Body of pancreas (tissue), 4 donors: ENCODE measurements at regions not wholly inside any gene's neighbourhood (a gene's known extent, or its start where the extent isn't known, plus 50 kb on each side); places are given as distances from the start of the nearest gene placed in this dataset.

Experiments used
- ATAC-seq: fragments of 150-250 bp; one replicate; pipeline ENCODE4 v1.9.1; 2016
- DNase-seq, 4 donors: peaks; one replicate each; pipeline ENCODE4 v3.0.0-alpha.2; 2019
- H3K27ac ChIP-seq, 4 donors: fragments of 200-600 bp; sonication (generic); 1 replicate in 3 of 4; 2 replicates in 1 of 4; pipeline versions ENCODE4 v1.5.1 to v1.6.1; 2016 to 2019; ENCODE audit warnings: mild to moderate bottlenecking in 1 of 4, mixed read lengths in 1 of 4, moderate library complexity in 1 of 4
- H3K27me3 ChIP-seq, 2 donors: fragments of 200-600 bp; sonication (generic); one replicate each; pipeline ENCODE4 v1.6.0; 2016; ENCODE audit warnings: mild to moderate bottlenecking in 1 of 2
- H3K36me3 ChIP-seq, 2 donors: fragments of 200-600 bp; sonication (generic); replicated peaks in 1 of 2; 2 replicates each; pipeline ENCODE4 v1.5.1; 2016; ENCODE audit warnings: low read depth in 2 of 2; ENCODE audit not compliant: insufficient read depth in 1 of 2
- H3K4me1 ChIP-seq: fragments of 200-600 bp; sonication (generic); one replicate; pipeline ENCODE4 v1.6.0; 2016
- H3K4me3 ChIP-seq, 2 donors: fragments of 200-600 bp; sonication (generic); 1 replicate in 1 of 2; 2 replicates in 1 of 2; pipeline ENCODE4 v1.5.1; 2016 to 2019
- H3K9me3 ChIP-seq, 3 donors: fragments of 200-600 bp; sonication (generic); 1 replicate in 2 of 3; 2 replicates in 1 of 3; pipeline ENCODE4 v1.5.1; 2016
- POLR2A ChIP-seq, 3 donors: fragments of 450-650 bp; IDR thresholded peaks; one replicate each; pipeline ENCODE4 v1.6.1; 2016; ENCODE audit warnings: antibody characterized with exemption in 3 of 3, mild to moderate bottlenecking in 2 of 3
- WGBS, 2 donors: methylation state at CpG; one replicate each; pipeline ENCODE4 v1.1.5; 2017; 5-methylcytosine and 5-hydroxymethylcytosine counted together
- intact Hi-C: fragments of 100-400 bp; cut with DNase I; formaldehyde crosslinking; loops from one replicate; pipeline ENCODE4 v1.15.1; 2023
- TF ChIP-seq, protein P1 (sequence below), 7 experiments: fragments of 450-650 bp in 4 of 7; fragments of 200-600 bp in 3 of 7; sonication (generic) in 3 of 7; IDR thresholded peaks; one replicate each; pipeline ENCODE4 v1.5.1; 2016 to 2019; ENCODE audit warnings: antibody characterized with exemption in 7 of 7

DNA sequence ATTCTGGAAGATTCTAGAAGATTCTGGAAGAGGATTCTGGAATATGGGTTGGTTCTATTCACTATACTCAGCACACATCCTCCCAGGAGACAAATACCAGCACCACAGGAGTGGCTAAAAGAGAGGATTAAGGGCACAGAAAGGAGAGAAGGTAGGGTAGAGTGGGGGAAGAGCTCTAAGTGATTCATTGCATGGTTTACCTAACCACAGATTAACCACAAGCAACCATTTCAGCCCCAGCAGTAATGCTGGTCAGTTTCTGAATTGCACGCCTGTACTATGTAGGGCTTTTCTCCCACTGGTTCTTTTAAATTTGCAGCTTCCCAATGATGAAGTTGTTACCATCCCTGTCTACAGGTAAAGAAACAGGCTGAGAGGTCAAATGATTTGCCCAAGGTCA, 192.7 kb upstream of the PMEPA1 start:
- DNase-seq: no peak
- H3K4me1 ChIP-seq: peaks cover 29% of the 10 kb centered on the region
- intact Hi-C loops: no loop called here
- WGBS, 2 donors: 70 to 73% methylated on average over 1 of the region's 1 CpG
- no peak overlapping the region for H3K4me3 ChIP-seq
- no peaks in the 10 kb centered on the region for H3K36me3 ChIP-seq
- ATAC-seq: no peak
- no peaks in the 10 kb centered on the region for H3K27me3 ChIP-seq
- no peak overlapping the region for H3K27ac ChIP-seq
- no peaks in the 10 kb centered on the region for H3K9me3 ChIP-seq
- TF ChIP-seq, protein P1, sequence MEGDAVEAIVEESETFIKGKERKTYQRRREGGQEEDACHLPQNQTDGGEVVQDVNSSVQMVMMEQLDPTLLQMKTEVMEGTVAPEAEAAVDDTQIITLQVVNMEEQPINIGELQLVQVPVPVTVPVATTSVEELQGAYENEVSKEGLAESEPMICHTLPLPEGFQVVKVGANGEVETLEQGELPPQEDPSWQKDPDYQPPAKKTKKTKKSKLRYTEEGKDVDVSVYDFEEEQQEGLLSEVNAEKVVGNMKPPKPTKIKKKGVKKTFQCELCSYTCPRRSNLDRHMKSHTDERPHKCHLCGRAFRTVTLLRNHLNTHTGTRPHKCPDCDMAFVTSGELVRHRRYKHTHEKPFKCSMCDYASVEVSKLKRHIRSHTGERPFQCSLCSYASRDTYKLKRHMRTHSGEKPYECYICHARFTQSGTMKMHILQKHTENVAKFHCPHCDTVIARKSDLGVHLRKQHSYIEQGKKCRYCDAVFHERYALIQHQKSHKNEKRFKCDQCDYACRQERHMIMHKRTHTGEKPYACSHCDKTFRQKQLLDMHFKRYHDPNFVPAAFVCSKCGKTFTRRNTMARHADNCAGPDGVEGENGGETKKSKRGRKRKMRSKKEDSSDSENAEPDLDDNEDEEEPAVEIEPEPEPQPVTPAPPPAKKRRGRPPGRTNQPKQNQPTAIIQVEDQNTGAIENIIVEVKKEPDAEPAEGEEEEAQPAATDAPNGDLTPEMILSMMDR (IDR thresholded peaks at IDR 0.05): no peak
- no peak for TF ChIP-seq POLR2A (IDR thresholded peaks at IDR 0.05)

DNA sequence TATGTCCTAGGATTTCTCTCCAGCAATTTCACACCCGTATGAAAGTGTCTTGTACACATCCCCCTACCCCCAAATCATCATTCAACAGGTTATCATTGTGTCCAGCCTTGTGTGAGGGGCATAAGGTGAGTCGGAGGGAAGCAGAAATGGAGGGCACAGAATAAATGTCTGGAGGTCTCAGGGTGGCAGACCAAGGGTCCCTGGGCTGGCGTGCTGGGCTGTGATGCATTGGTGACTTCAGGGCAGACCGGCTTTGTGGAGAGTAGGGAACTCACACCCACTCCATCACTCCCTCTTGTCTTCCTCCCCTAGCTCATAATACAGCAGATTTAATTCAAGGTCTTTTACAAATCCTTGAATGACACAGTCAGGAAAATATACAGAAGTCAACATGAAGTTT, 191.7 kb upstream of the PMEPA1 start:
- H3K9me3 ChIP-seq: no peaks in the 10 kb centered on the region
- H3K36me3 ChIP-seq: no peaks in the 10 kb centered on the region
- H3K4me3 ChIP-seq: no peak overlapping the region
- H3K27ac ChIP-seq: no peak overlapping the region
- ATAC-seq (no peak), DNase-seq (no peak)
- WGBS, 2 donors: 65 to 73% methylated on average over 4 of the region's 4 CpGs
- H3K27me3 ChIP-seq: no peaks in the 10 kb centered on the region
- intact Hi-C loops: no loop called here
- H3K4me1 ChIP-seq: peaks cover 29% of the 10 kb centered on the region
- TF ChIP-seq, protein P1 (IDR thresholded peaks at IDR 0.05): no peak
- no peak for TF ChIP-seq POLR2A (IDR thresholded peaks at IDR 0.05)

DNA sequence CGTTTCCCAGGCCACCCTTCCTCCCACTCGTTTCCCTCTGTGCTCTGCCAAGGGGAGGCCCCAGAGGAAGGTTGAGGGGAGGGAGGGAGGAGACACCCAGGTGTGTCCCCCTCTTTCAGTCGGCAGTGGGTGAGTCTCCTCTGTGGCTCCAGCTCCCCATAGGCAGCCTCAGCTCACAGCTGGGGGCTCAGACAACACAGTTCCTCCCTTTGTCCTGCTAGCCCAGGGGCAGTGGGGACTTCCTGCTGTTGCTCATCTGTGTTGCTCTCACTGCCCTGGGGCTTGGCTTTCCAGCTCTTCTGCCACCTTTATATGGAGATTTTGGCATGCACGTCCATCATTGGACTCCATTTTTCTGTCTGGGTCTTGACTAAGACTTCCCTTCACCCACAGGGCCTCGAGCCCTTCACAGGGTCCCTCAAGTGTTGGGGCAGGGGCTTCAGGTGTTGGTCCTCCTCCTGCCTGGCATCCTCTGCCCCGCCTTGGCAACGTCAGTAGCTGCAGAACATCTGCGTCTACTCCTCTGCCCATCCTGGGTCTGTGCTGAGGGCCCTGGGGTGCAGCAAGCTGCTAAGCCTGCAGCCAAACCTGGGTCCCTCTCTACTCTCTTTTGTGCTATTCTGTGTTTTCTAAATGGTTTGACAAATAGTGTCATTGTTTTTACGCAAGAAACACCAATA, 190.6 kb upstream of the PMEPA1 start:
- intact Hi-C loops: no loop called here
- DNase-seq: no peak
- Histone ChIP-seq H3K4me1 (peaks cover 20% of the 10 kb centered on the region), H3K27me3 (no peaks in the 10 kb centered on the region), H3K27ac (no peak overlapping the region), H3K9me3 (no peaks in the 10 kb centered on the region), H3K36me3 (no peaks in the 10 kb centered on the region), H3K4me3 (no peak overlapping the region)
- WGBS, 2 donors: 53 to 60% methylated on average over 9 of the region's 9 CpGs
- TF ChIP-seq, protein P1 (IDR thresholded peaks at IDR 0.05): no peak
- TF ChIP-seq POLR2A (IDR thresholded peaks at IDR 0.05): no peak
- no peak for ATAC-seq

DNA sequence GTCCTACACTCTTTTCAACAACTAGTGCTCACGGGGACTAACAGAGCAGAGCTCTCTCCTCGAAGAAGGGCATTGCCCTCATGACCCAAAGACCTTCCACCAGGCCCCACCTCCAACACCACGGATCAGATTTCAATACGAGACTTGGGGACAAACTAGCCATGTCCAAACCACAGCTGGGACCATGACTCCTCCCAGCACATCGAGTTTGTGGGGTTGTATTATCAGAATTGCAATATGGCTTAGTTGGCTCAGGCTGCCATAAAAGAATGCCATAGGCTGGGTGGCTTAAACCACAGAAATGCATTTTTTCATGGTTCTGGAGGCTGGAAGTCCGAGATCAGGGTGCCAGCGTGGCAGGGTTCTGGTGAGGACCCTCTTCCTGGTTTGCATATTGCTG, 189.7 kb upstream of the PMEPA1 start:
- Histone ChIP-seq H3K27ac (no peak overlapping the region), H3K36me3 (no peaks in the 10 kb centered on the region), H3K4me1 (peaks cover 12% of the 10 kb centered on the region), H3K4me3 (no peak overlapping the region), H3K27me3 (no peaks in the 10 kb centered on the region), H3K9me3 (no peaks in the 10 kb centered on the region)
- DNase-seq (no peak), ATAC-seq (no peak)
- 56 to 65% methylated on average over 7 of the region's 7 CpGs for WGBS, 2 donors
- intact Hi-C loops: no loop called here
- TF ChIP-seq, protein P1 (IDR thresholded peaks at IDR 0.05): no peak
- no peak for TF ChIP-seq POLR2A (IDR thresholded peaks at IDR 0.05)

DNA sequence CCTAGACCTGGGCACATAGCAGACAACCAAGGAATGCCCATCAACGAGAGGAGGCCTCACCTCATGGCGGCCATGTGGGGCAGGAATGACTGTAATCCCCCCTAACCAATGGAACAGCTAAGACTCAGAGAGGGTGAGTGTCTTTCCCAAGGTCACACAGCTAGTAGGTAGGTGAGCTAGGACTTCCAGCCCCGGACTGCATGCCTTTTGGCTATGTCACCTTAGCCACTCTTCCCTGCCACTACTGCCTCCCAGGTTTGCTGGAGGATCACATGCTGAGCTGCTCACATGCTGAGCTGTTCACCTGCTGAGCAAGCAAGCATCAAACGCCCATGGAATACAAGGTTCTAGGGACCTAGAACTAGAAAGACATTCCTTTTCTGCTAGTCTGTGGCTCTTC, 188.5 kb upstream of the PMEPA1 start:
- Histone ChIP-seq H3K27me3 (no peaks in the 10 kb centered on the region), H3K36me3 (no peaks in the 10 kb centered on the region), H3K9me3 (no peaks in the 10 kb centered on the region), H3K4me1 (peaks cover 6% of the 10 kb centered on the region), H3K27ac (no peak overlapping the region), H3K4me3 (no peak overlapping the region)
- intact Hi-C loops: no loop called here
- WGBS, 2 donors: 67 to 83% methylated on average over 4 of the region's 4 CpGs
- TF ChIP-seq, protein P1 (IDR thresholded peaks at IDR 0.05): no peak
- TF ChIP-seq POLR2A (IDR thresholded peaks at IDR 0.05): no peak
- DNase-seq: no peak
- no peak for ATAC-seq
